ENCODE measurements at regions not wholly inside any gene's neighbourhood (a gene's known extent, or its start where the extent isn't known, plus 50 kb on each side); places are given as distances from the start of the nearest gene placed in this dataset.

GRCh38 chr2:56444339-56444738, 260.5 kb downstream of the CCDC85A start:
- DNase-seq (ENCODE audit: low read depth in 3 of 3), result no peak

- no peak for DNase-seq (ENCODE audit: low read depth in 3 of 3)
Observed at GRCh38 chr2:56448403-56449001, 264.7 kb downstream of the CCDC85A start.

- DNase-seq (ENCODE audit: low read depth in 3 of 3), result no peak
Observed at GRCh38 chr2:56449002-56449431, 265.2 kb downstream of the CCDC85A start.

- no peak for DNase-seq (ENCODE audit: low read depth in 3 of 3)
Observed at GRCh38 chr2:56449449-56449860, 265.7 kb downstream of the CCDC85A start.

GRCh38 chr2:56450047-56450446, 266.3 kb downstream of the CCDC85A start:
- no peak for DNase-seq (ENCODE audit: low read depth in 3 of 3)

- no peak for DNase-seq (ENCODE audit: low read depth in 3 of 3)
Observed at GRCh38 chr2:56450772-56451171, 267.0 kb downstream of the CCDC85A start.

GRCh38 chr2:56455642-56456041, 271.9 kb downstream of the CCDC85A start:
- DNase-seq (ENCODE audit: low read depth in 3 of 3), result no peak

GRCh38 chr2:56456791-56457190, 273.0 kb downstream of the CCDC85A start:
- DNase-seq (ENCODE audit: low read depth in 3 of 3), result no peak

GRCh38 chr2:56460508-56460907, 276.7 kb downstream of the CCDC85A start:
- no peak for DNase-seq (ENCODE audit: low read depth in 3 of 3)

GRCh38 chr2:56464066-56464465, 280.3 kb downstream of the CCDC85A start:
- no peak for DNase-seq (ENCODE audit: low read depth in 3 of 3)

- no peak for DNase-seq (ENCODE audit: low read depth in 3 of 3)
Observed at GRCh38 chr2:56464613-56465012, 280.8 kb downstream of the CCDC85A start.

GRCh38 chr2:56465491-56465890, 281.7 kb downstream of the CCDC85A start:
- DNase-seq (ENCODE audit: low read depth in 3 of 3), result no peak

- no peak for DNase-seq (ENCODE audit: low read depth in 3 of 3)
Observed at GRCh38 chr2:56473524-56473923, 289.7 kb downstream of the CCDC85A start.

- DNase-seq (ENCODE audit: low read depth in 3 of 3), result no peak
Observed at GRCh38 chr2:56474412-56475158, 290.8 kb downstream of the CCDC85A start.

GRCh38 chr2:56475191-56475590, 291.4 kb downstream of the CCDC85A start:
- no peak for DNase-seq (ENCODE audit: low read depth in 3 of 3)

GRCh38 chr2:56476509-56477071, 292.8 kb downstream of the CCDC85A start:
- DNase-seq (ENCODE audit: low read depth in 3 of 3), result no peak

GRCh38 chr2:56478027-56478426, 294.2 kb downstream of the CCDC85A start:
- no peak for DNase-seq (ENCODE audit: low read depth in 3 of 3)

- DNase-seq (ENCODE audit: low read depth in 3 of 3), result no peak
Observed at GRCh38 chr2:56483081-56483480, 299.3 kb downstream of the CCDC85A start.

- no peak for DNase-seq (ENCODE audit: low read depth in 3 of 3)
Observed at GRCh38 chr2:56484906-56485305, 301.1 kb downstream of the CCDC85A start.

- no peak for DNase-seq (ENCODE audit: low read depth in 3 of 3)
Observed at GRCh38 chr2:56500317-56500716, 316.5 kb downstream of the CCDC85A start.

GRCh38 chr2:56502616-56503015, 318.8 kb downstream of the CCDC85A start:
- no peak for DNase-seq (ENCODE audit: low read depth in 3 of 3)

GRCh38 chr2:56505885-56506284, 322.1 kb downstream of the CCDC85A start:
- DNase-seq (ENCODE audit: low read depth in 3 of 3), result no peak

- no peak for DNase-seq (ENCODE audit: low read depth in 3 of 3)
Observed at GRCh38 chr2:56508662-56509061, 324.9 kb downstream of the CCDC85A start.

Data from stimulated activated CD4-positive, alpha-beta T cell treated with anti-CD3 and anti-CD28 coated beads, TNF-alpha, amount 100 ng/mL, for 4 hours (primary cell).